K562 (cell line): ENCODE measurements at regions not wholly inside any gene's neighbourhood (a gene's known extent, or its start where the extent isn't known, plus 50 kb on each side); places are given as distances from the start of the nearest gene placed in this dataset.

Source experiments
- ATAC-seq: fragments of 200-7000 bp; cut with Tn5 transposase; 3 replicates; pipeline ENCODE4 v1.9.1; 2020; ENCODE audit warnings: moderate library complexity
- BruUV-seq: library from RNA; stranded (reverse); fragments of 400-500 nt; replicated peaks from 2 replicates; lab custom pipeline; 2021; lab: Mats Ljungman, UMichigan
- CTCF ChIA-PET: fragments of 300-600 bp; formaldehyde crosslinking; extraction: SDS; loops from one replicate; lab custom pipeline; 2021; ENCODE audit warnings: low intra/inter-chr PET ratio; lab: Yijun Ruan, JAX
- POLR2A ChIA-PET: fragments of 300-600, 350-650 bp; sonication (Branson Sonifier 250); formaldehyde crosslinking; extraction: SDS; loops from one replicate; lab custom pipeline; 2021; ENCODE audit warnings: antibody characterized with exemption, inconsistent platforms; lab: Yijun Ruan, JAX
- DNase-seq, 4 experiments: peaks; one replicate each; pipeline versions ENCODE4 v3.0.0 to v3.0.0-alpha.2; 2011 to 2018; ENCODE audit warnings: low spot score in 3 of 4, mixed read lengths in 3 of 4; ENCODE audit errors: extremely low read depth in 1 of 4
- FAIRE-seq: peaks from 2 replicates; lab custom pipeline; 2011; peaks lifted over from hg19 to GRCh38; lab: Jason Lieb, UNC
- H2AFZ ChIP-seq: 2 replicates; pipeline ENCODE4 v1.6.0; 2011; ENCODE audit warnings: low read depth, low read length, control low read depth, inconsistent platforms
- H3K27ac ChIP-seq: fragments of 200-600 bp; 3 replicates; pipeline ENCODE4 v1.8.0; 2011; ENCODE audit warnings: low read depth, mild to moderate bottlenecking, control low read depth, inconsistent platforms, low read length, moderate library complexity, mixed read lengths; ENCODE audit errors: extremely low read depth
- H3K27me3 ChIP-seq, 2 experiments: fragments of 300-600 bp in 1 of 2; 2 replicates in 1 of 2; 3 replicates in 1 of 2; pipeline versions ENCODE4 v1.6.0 to v1.8.0; 2011; ENCODE audit warnings: inconsistent platforms in 2 of 2, low read length in 2 of 2, mild to moderate bottlenecking in 1 of 2, mixed read lengths in 1 of 2, moderate library complexity in 1 of 2; ENCODE audit not compliant: control insufficient read depth in 2 of 2, insufficient read depth in 2 of 2
- H3K36me3 ChIP-seq: fragments of 300-600 bp; 3 replicates; pipeline ENCODE4 v1.8.0; 2011; ENCODE audit warnings: mild to moderate bottlenecking, low read length, inconsistent platforms; ENCODE audit not compliant: control insufficient read depth, insufficient read depth
- H3K4me1 ChIP-seq, 2 experiments: fragments of 200-600 bp in 1 of 2; replicated peaks in 1 of 2; 2 replicates in 1 of 2; 3 replicates in 1 of 2; pipeline versions ENCODE4 v1.5.1 to v1.8.0; 2011; ENCODE audit warnings: inconsistent platforms in 2 of 2, low read length in 2 of 2, mild to moderate bottlenecking in 1 of 2, mixed read lengths in 1 of 2, moderate library complexity in 1 of 2; ENCODE audit not compliant: control insufficient read depth in 2 of 2, insufficient read depth in 2 of 2
- H3K4me2 ChIP-seq: 2 replicates; pipeline ENCODE4 v1.6.1; 2011; ENCODE audit warnings: low read length, control low read depth, inconsistent platforms, mixed read lengths; ENCODE audit not compliant: insufficient read depth
- H3K4me3 ChIP-seq: fragments of 200-600 bp; sonication (generic), shearing (Covaris generic); 2 replicates; pipeline ENCODE4 v1.5.1; 2016; ENCODE audit warnings: control low read depth, inconsistent platforms
- H3K79me2 ChIP-seq: fragments of 200-600 bp; 3 replicates; pipeline ENCODE4 v1.8.0; 2011; ENCODE audit warnings: low read length, inconsistent platforms; ENCODE audit not compliant: control insufficient read depth, insufficient read depth
- H3K9ac ChIP-seq, 2 experiments: 2 replicates each; pipeline versions ENCODE4 v1.6.0 to v1.6.1; 2011; ENCODE audit warnings: low read depth in 2 of 2, low read length in 2 of 2, control low read depth in 1 of 2, inconsistent platforms in 1 of 2, mild to moderate bottlenecking in 1 of 2, mixed read lengths in 1 of 2; ENCODE audit not compliant: insufficient read depth in 1 of 2
- H3K9me1 ChIP-seq: one replicate; pipeline ENCODE4 v1.6.0; 2011; ENCODE audit warnings: inconsistent platforms, mild to moderate bottlenecking, low read length, moderate library complexity; ENCODE audit not compliant: control insufficient read depth, insufficient read depth
- H3K9me3 ChIP-seq: replicated peaks from 2 replicates; pipeline ENCODE4 v1.5.1; 2011; ENCODE audit warnings: low read depth, low read length, inconsistent platforms; ENCODE audit not compliant: control insufficient read depth, insufficient read depth
- H4K20me1 ChIP-seq: replicated peaks from 2 replicates; pipeline ENCODE4 v1.6.1; 2011; ENCODE audit warnings: low read length, inconsistent platforms, mixed read lengths; ENCODE audit not compliant: control insufficient read depth, insufficient read depth
- CEBPB ChIP-seq: fragments of 450-650 bp; IDR thresholded peaks from 2 replicates; pipeline ENCODE4 v1.6.1; 2016; ENCODE audit warnings: missing genetic modification characterization, missing compliant biosample characterization
- CREBBP ChIP-seq: IDR thresholded peaks from one replicate; pipeline ENCODE4 v1.6.1; 2012; ENCODE audit warnings: low read depth, mild to moderate bottlenecking, control low read depth, inconsistent platforms, low read length
- DDX20 ChIP-seq: fragments of 450-650 bp; IDR thresholded peaks from 2 replicates; pipeline ENCODE4 v1.6.1; 2016; ENCODE audit warnings: missing genetic modification characterization, low read depth, mild to moderate bottlenecking, missing compliant biosample characterization, moderate library complexity
- ELF1 ChIP-seq: fragments of 200-800 bp; sonication (Bioruptor generic); IDR thresholded peaks from 2 replicates; pipeline ENCODE4 v1.6.1; 2016; ENCODE audit warnings: missing genetic modification characterization, missing compliant biosample characterization
- FOXM1 ChIP-seq, 2 experiments: fragments of 450-650 bp in 1 of 2; sonication (generic) in 1 of 2; formaldehyde crosslinking in 1 of 2; IDR thresholded peaks; 2 replicates each; pipeline versions ENCODE4 v1.6.1 to v1.9.0; 2017 to 2022; ENCODE audit warnings: low read depth in 2 of 2, mild to moderate bottlenecking in 2 of 2, missing genetic modification reagents in 1 of 2, moderate library complexity in 1 of 2
- GTF2A2 ChIP-seq: IDR thresholded peaks from 2 replicates; pipeline ENCODE4 v1.6.1; 2016; ENCODE audit warnings: mild to moderate bottlenecking, missing genetic modification characterization, missing compliant biosample characterization
- HNRNPLL ChIP-seq: fragments of 200-400 bp; formaldehyde crosslinking; IDR thresholded peaks from 2 replicates; pipeline ENCODE4 v1.6.1; 2017; ENCODE audit warnings: low read length, low read depth, mild to moderate bottlenecking; ENCODE audit not compliant: poor library complexity, severe bottlenecking
- MEIS2 ChIP-seq: fragments of 450-650 bp; IDR thresholded peaks from 2 replicates; pipeline ENCODE4 v1.6.1; 2014; ENCODE audit warnings: mild to moderate bottlenecking; ENCODE audit not compliant: partially characterized antibody
- PHB2 ChIP-seq: fragments of 450-650 bp; IDR thresholded peaks from 2 replicates; pipeline ENCODE4 v1.6.1; 2017; ENCODE audit warnings: low read depth
- RBM39 ChIP-seq: fragments of 200-400 bp; formaldehyde crosslinking; optimal IDR thresholded peaks from 2 replicates; pipeline ENCODE3; 2018; ENCODE audit warnings: low read depth, low read length
- RNF2 ChIP-seq: sonication (generic); IDR thresholded peaks from 2 replicates; pipeline ENCODE4 v1.6.1; 2016
- ZNF197 ChIP-seq: fragments of 200-800 bp; sonication (Bioruptor generic); IDR thresholded peaks from 2 replicates; pipeline ENCODE4 v1.6.1; 2016; ENCODE audit warnings: low read depth, missing genetic modification characterization, missing compliant biosample characterization
- ZNF253 ChIP-seq: fragments of 250-450 bp; sonication (Bioruptor Pico); conservative IDR thresholded peaks from 2 replicates; pipeline ENCODE4 v1.6.1; 2021; ENCODE audit warnings: mild to moderate bottlenecking
- ZNF589 ChIP-seq: fragments of 200-800 bp; sonication (Bioruptor generic); IDR thresholded peaks from 2 replicates; pipeline ENCODE4 v1.6.1; 2016; ENCODE audit warnings: low read depth, missing genetic modification characterization, missing compliant biosample characterization
- WGBS: fragments of 100-300 bp; shearing (Covaris generic); methylation state at CpG from one replicate; pipeline ENCODE4 v1.1.6; 2016; ENCODE audit warnings: low coverage, mixed read lengths; ENCODE audit not compliant: insufficient coverage; ENCODE audit errors: missing lambda C conversion rate; 5-methylcytosine and 5-hydroxymethylcytosine counted together
- in situ Hi-C: fragments of 300-500 bp; cut with MboI; formaldehyde crosslinking; loops from 4 replicates; pipeline ENCODE4 v1.15.0; 2018; ENCODE audit warnings: inconsistent platforms, mixed read lengths
- intact Hi-C: fragments of 100-400 bp; cut with micrococcal nuclease; formaldehyde crosslinking; loops from 2 replicates; pipeline ENCODE4 v1.14.2; 2022
- TF ChIP-seq, protein P1 (sequence below): sonication (generic); formaldehyde crosslinking; IDR thresholded peaks from 2 replicates; pipeline ENCODE4 v1.8.1; 2022; ENCODE audit warnings: missing genetic modification reagents
- TF ChIP-seq, protein P2 (sequence below): sonication (generic); IDR thresholded peaks from 2 replicates; pipeline ENCODE4 v1.6.1; 2016

DNA sequence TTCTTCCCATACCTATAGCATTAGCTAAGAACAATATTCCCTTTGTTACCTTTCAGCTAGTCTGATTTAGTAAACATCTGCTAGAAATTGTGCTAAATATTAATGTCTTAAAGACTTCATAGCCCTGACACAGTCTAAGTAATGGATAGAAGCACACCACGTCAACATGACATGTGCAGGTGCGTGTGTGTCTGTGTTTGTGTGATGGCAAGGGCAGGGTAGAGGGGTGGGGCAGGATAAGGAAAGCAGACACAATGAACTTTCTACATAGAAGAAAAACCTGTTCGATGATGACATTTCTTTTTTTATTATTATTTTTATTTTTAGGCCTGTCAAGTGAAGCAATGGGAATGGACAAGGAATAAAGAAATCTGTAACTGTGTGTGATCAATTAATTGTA lies 223.3 kb downstream of the NOL4 start:
- no peak overlapping the region for H3K4me3 ChIP-seq
- in situ Hi-C loops (no loop called here), intact Hi-C loops (no loop called here)
- POLR2A ChIA-PET: no interaction called here
- no peak for ATAC-seq
- no TSS peak for BruUV-seq
- CTCF ChIA-PET: no interaction called here
- H3K9me3 ChIP-seq: no peaks in the 10 kb centered on the region; the same call in 1 of the 2 replicates
- H2AFZ ChIP-seq: no peak overlapping the region
- 0% methylated on average over 3 of the region's 3 CpGs for WGBS
- no peaks in the 10 kb centered on the region for H3K9me1 ChIP-seq
- H3K9ac ChIP-seq: no peak overlapping the region
- H3K79me2 ChIP-seq: no peaks in the 10 kb centered on the region
- H3K4me1 ChIP-seq: no peaks in the 10 kb centered on the region
- TF ChIP-seq MEIS2 (no peak), RBM39 (no peak), ZNF197 (CRISPR knock-in tag) (no peak)
- TF ChIP-seq, protein P1, sequence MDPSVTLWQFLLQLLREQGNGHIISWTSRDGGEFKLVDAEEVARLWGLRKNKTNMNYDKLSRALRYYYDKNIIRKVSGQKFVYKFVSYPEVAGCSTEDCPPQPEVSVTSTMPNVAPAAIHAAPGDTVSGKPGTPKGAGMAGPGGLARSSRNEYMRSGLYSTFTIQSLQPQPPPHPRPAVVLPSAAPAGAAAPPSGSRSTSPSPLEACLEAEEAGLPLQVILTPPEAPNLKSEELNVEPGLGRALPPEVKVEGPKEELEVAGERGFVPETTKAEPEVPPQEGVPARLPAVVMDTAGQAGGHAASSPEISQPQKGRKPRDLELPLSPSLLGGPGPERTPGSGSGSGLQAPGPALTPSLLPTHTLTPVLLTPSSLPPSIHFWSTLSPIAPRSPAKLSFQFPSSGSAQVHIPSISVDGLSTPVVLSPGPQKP (CRISPR knock-in tag): no peak
- H3K27me3 ChIP-seq: no peaks in the 10 kb centered on the region
- no peak for DNase-seq
- no peaks in the 10 kb centered on the region for H3K36me3 ChIP-seq
- H4K20me1 ChIP-seq: no peaks in the 10 kb centered on the region
- no peak overlapping the region for H3K27ac ChIP-seq
- H3K4me2 ChIP-seq: no peak overlapping the region
- FAIRE-seq: no peak

DNA sequence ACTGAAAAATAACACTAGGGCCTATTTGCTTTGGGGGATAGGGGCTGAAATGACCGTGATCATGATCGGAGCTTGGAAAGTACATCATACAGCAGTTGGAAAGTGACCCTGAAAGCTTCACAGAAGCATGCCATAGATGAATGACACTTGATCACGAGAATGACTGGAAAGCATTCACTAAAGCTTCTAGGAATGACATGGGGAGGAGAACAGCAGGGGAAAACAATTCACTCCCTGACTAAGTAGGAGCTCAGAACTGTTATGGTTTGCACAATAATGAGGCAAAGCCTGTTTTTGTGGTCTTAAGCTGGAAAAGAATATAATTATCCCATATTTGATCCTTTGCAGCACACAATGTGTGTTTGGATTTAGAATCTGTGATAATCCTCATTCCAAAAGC lies 237.5 kb downstream of the NOL4 start:
- Histone ChIP-seq H3K4me3 (no peak overlapping the region), H3K9me1 (no peaks in the 10 kb centered on the region), H3K79me2 (no peaks in the 10 kb centered on the region), H3K4me2 (no peak overlapping the region), H3K9me3 (no peaks in the 10 kb centered on the region; the same call in 1 of the 2 replicates), H3K36me3 (no peaks in the 10 kb centered on the region), H3K9ac (no peak overlapping the region), H3K4me1 (no peaks in the 10 kb centered on the region), H4K20me1 (no peaks in the 10 kb centered on the region), H2AFZ (no peak overlapping the region), H3K27ac (no peak overlapping the region), H3K27me3 (no peaks in the 10 kb centered on the region)
- in situ Hi-C loops (no loop called here), intact Hi-C loops (no loop called here)
- WGBS: 4% methylated on average over 3 of the region's 3 CpGs
- ATAC-seq: no peak
- DNase-seq: no peak
- ChIA-PET POLR2A (no interaction called here), CTCF (no interaction called here)
- no peak for FAIRE-seq
- BruUV-seq: no TSS peak
- no peak for TF ChIP-seq GTF2A2 (tag)
- TF ChIP-seq HNRNPLL: no peak
- TF ChIP-seq CREBBP: no peak
- TF ChIP-seq PHB2: no peak
- no peak for TF ChIP-seq ZNF253
- TF ChIP-seq, protein P2, sequence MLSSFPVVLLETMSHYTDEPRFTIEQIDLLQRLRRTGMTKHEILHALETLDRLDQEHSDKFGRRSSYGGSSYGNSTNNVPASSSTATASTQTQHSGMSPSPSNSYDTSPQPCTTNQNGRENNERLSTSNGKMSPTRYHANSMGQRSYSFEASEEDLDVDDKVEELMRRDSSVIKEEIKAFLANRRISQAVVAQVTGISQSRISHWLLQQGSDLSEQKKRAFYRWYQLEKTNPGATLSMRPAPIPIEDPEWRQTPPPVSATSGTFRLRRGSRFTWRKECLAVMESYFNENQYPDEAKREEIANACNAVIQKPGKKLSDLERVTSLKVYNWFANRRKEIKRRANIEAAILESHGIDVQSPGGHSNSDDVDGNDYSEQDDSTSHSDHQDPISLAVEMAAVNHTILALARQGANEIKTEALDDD: no peak
- no peak for TF ChIP-seq FOXM1 (IDR thresholded peaks at IDR 0.05; ENCODE audit: low read depth)
- no peak for TF ChIP-seq FOXM1 (CRISPR knock-in tag; IDR thresholded peaks at IDR 0.05; ENCODE audit: low read depth)
- TF ChIP-seq CEBPB: no peak
- TF ChIP-seq ELF1 (tag): no peak
- TF ChIP-seq RNF2: no peak
- TF ChIP-seq ZNF589 (CRISPR knock-in tag): no peak
- TF ChIP-seq DDX20 (tag): no peak
